GM12878 (cell line): ENCODE measurements at regions not wholly inside any gene's neighbourhood (a gene's known extent, or its start where the extent isn't known, plus 50 kb on each side); places are given as distances from the start of the nearest gene placed in this dataset.

Source experiments
- ATAC-seq: fragments of 200-7000 bp; cut with Tn5 transposase; 3 replicates; pipeline ENCODE4 v1.9.1; 2020; ENCODE audit warnings: mild to moderate bottlenecking, moderate library complexity
- BruUV-seq: library from RNA; stranded (reverse); fragments of 400-500 nt; replicated peaks from 2 replicates; lab custom pipeline; 2021; lab: Mats Ljungman, UMichigan
- CTCF ChIA-PET: fragments of 300-600 bp; sonication (Branson Sonifier 250); formaldehyde crosslinking; extraction: SDS; loops from one replicate; lab custom pipeline; 2021; ENCODE audit warnings: inconsistent platforms; lab: Yijun Ruan, JAX
- POLR2A ChIA-PET: fragments of 350-600 bp; formaldehyde crosslinking; extraction: SDS; loops from one replicate; lab custom pipeline; 2021; ENCODE audit warnings: inconsistent platforms; lab: Charles Lee
- RAD21 ChIA-PET: fragments of 300-600 bp; sonication (Branson Sonifier 250); formaldehyde crosslinking; loops from one replicate; lab custom pipeline; 2023; ENCODE audit warnings: antibody characterized with exemption; ENCODE audit not compliant: unreplicated experiment; lab: Charles Lee
- SMC1A ChIA-PET: fragments of 300-600 bp; sonication (Branson Sonifier 250); formaldehyde crosslinking; loops from one replicate; lab custom pipeline; 2023; ENCODE audit not compliant: unreplicated experiment, uncharacterized antibody; lab: Charles Lee
- DNase-seq: peaks from one replicate; pipeline ENCODE4 v3.0.0-alpha.2; 2011; ENCODE audit warnings: low read depth, low spot score
- FAIRE-seq: peaks from 3 replicates; lab custom pipeline; 2011; peaks lifted over from hg19 to GRCh38; lab: Jason Lieb, UNC
- H2AFZ ChIP-seq: 2 replicates; pipeline ENCODE4 v1.6.0; 2011; ENCODE audit warnings: low read depth, low read length, control low read depth; ENCODE audit not compliant: control insufficient read depth
- H3K27ac ChIP-seq: 2 replicates; pipeline ENCODE4 v1.5.1; 2011; ENCODE audit warnings: control low read depth; ENCODE audit not compliant: control insufficient read depth, insufficient read depth
- H3K27me3 ChIP-seq, 2 experiments: replicated peaks in 1 of 2; 2 replicates each; pipeline versions ENCODE4 v1.6.0 to v1.6.1; 2011; ENCODE audit warnings: low read length in 1 of 2; ENCODE audit not compliant: control insufficient read depth in 2 of 2, insufficient read depth in 2 of 2
- H3K36me3 ChIP-seq, 2 experiments: 2 replicates each; pipeline ENCODE4 v1.5.1; 2011; ENCODE audit warnings: low read length in 1 of 2; ENCODE audit not compliant: control insufficient read depth in 2 of 2, insufficient read depth in 2 of 2
- H3K4me1 ChIP-seq: 2 replicates; pipeline ENCODE4 v1.6.1; 2011; ENCODE audit warnings: mild to moderate bottlenecking, low read length, moderate library complexity, mixed read lengths; ENCODE audit not compliant: control insufficient read depth, insufficient read depth
- H3K4me2 ChIP-seq: 2 replicates; pipeline ENCODE4 v1.6.0; 2011; ENCODE audit warnings: control low read depth; ENCODE audit not compliant: control insufficient read depth, insufficient read depth
- H3K4me3 ChIP-seq: fragments of 200-600 bp; sonication (generic); 2 replicates; pipeline ENCODE4 v1.5.1; 2016
- H3K79me2 ChIP-seq: 2 replicates; pipeline ENCODE4 v1.6.0; 2011; ENCODE audit warnings: low read length; ENCODE audit not compliant: control insufficient read depth, insufficient read depth
- H3K9ac ChIP-seq: 2 replicates; pipeline ENCODE4 v1.8.0; 2011; ENCODE audit warnings: low read length, control low read depth, mixed read lengths; ENCODE audit not compliant: control insufficient read depth, insufficient read depth
- H3K9me3 ChIP-seq: replicated peaks from 3 replicates; pipeline ENCODE4 v1.5.1; 2011; ENCODE audit warnings: mild to moderate bottlenecking, low read length; ENCODE audit not compliant: control insufficient read depth, insufficient read depth
- H4K20me1 ChIP-seq: 2 replicates; pipeline ENCODE4 v1.6.0; 2011; ENCODE audit not compliant: control insufficient read depth, insufficient read depth
- ATF3 ChIP-seq: IDR thresholded peaks from 2 replicates; pipeline ENCODE4 v1.6.1; 2011; ENCODE audit warnings: low read depth, mild to moderate bottlenecking, low read length, moderate library complexity, borderline replicate concordance; ENCODE audit errors: extremely low read depth
- CHD2 ChIP-seq: IDR thresholded peaks from 2 replicates; pipeline ENCODE4 v1.6.1; 2011; ENCODE audit warnings: low read depth, low read length, improper control_type of control experiment, borderline replicate concordance
- ESRRA ChIP-seq: IDR thresholded peaks from 2 replicates; pipeline ENCODE4 v1.6.1; 2012; ENCODE audit warnings: mild to moderate bottlenecking, low read length, improper control_type of control experiment
- IRF4 ChIP-seq: IDR thresholded peaks from 2 replicates; pipeline ENCODE4 v1.6.1; 2011; ENCODE audit warnings: low read depth, low read length
- KAT2A ChIP-seq: conservative IDR thresholded peaks from 2 replicates; pipeline ENCODE4 v1.6.1; 2011; ENCODE audit warnings: low read depth, low read length; ENCODE audit not compliant: control insufficient read depth
- MXI1 ChIP-seq: fragments of 150-350 bp; IDR thresholded peaks from 2 replicates; pipeline ENCODE4 v1.6.1; 2011; ENCODE audit warnings: low read depth, mild to moderate bottlenecking, inconsistent platforms, low read length, improper control_type of control experiment
- MYB ChIP-seq: fragments of 150-350 bp; IDR thresholded peaks from 2 replicates; pipeline ENCODE4 v1.6.1; 2014; ENCODE audit warnings: mild to moderate bottlenecking, low read depth, low read length, borderline replicate concordance
- NR2F1 ChIP-seq: fragments of 450-650 bp; conservative IDR thresholded peaks from 2 replicates; pipeline ENCODE4 v1.6.1; 2017; ENCODE audit warnings: mild to moderate bottlenecking
- SMAD1 ChIP-seq: fragments of 450-650 bp; IDR thresholded peaks from 2 replicates; pipeline ENCODE4 v1.6.1; 2018; ENCODE audit warnings: mild to moderate bottlenecking, low read depth; ENCODE audit not compliant: partially characterized antibody
- SPI1 ChIP-seq: IDR thresholded peaks from 2 replicates; pipeline ENCODE4 v1.6.1; 2011; ENCODE audit warnings: low read depth, mild to moderate bottlenecking, low read length, moderate library complexity, borderline replicate concordance; ENCODE audit not compliant: insufficient read depth
- YY1 ChIP-seq: IDR thresholded peaks from 2 replicates; pipeline ENCODE4 v1.6.1; 2011; ENCODE audit warnings: low read depth, mild to moderate bottlenecking, low read length
- WGBS: methylation state at CpG from one replicate; pipeline ENCODE4 v1.1.6; 2016; ENCODE audit warnings: low lambda C conversion rate; ENCODE audit not compliant: insufficient replicate concordance, insufficient coverage; ENCODE audit errors: missing lambda C conversion rate; 5-methylcytosine and 5-hydroxymethylcytosine counted together
- in situ Hi-C: fragments of 300-500 bp; cut with MboI; formaldehyde crosslinking; loops from 9 replicates; pipeline ENCODE4 v1.14.3; 2018; ENCODE audit warnings: mixed read lengths
- intact Hi-C: fragments of 100-400 bp; cut with micrococcal nuclease; formaldehyde crosslinking; loops from one replicate; pipeline ENCODE4 v1.14.2; 2022; ENCODE audit not compliant: unreplicated experiment
- TF ChIP-seq, protein P1 (sequence below): fragments of 450-650 bp; IDR thresholded peaks from 2 replicates; pipeline ENCODE4 v1.6.1; 2018; ENCODE audit warnings: mild to moderate bottlenecking, low read depth, moderate library complexity; ENCODE audit not compliant: partially characterized antibody
- TF ChIP-seq, protein P2 (sequence below): IDR thresholded peaks from 2 replicates; pipeline ENCODE4 v1.6.1; 2012; ENCODE audit warnings: improper control_type of control experiment, low read depth, low read length; ENCODE audit not compliant: insufficient replicate concordance
- TF ChIP-seq, protein P3 (sequence below): fragments of 450-650 bp; IDR thresholded peaks from 2 replicates; pipeline ENCODE4 v1.6.1; 2016; ENCODE audit warnings: mild to moderate bottlenecking

DNA sequence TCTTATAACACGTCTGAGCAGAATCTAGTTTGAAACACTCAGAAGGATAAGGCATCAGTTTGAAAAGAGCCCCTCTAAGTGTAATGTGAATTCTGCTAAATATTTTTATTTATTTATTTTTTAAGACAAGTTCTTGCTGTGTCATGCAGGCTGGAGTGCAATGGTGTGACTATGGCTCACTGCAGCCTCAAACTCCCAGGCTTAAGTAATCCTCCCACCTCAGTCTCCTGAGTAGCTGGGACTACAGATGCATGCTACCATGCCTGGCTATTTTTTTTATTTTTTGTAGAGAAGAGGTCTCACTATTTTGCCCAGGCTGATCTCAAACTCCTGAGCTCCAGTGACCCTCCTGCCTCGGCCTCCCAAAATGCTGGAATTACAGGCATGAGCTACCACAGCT is 225.9 kb upstream of the SEL1L start:
- Histone ChIP-seq H3K79me2 (no peaks in the 10 kb centered on the region), H3K36me3 (no peaks in the 10 kb centered on the region), H3K9me3 (no peaks in the 10 kb centered on the region)
- no TSS peak for BruUV-seq
- TF ChIP-seq, protein P1, sequence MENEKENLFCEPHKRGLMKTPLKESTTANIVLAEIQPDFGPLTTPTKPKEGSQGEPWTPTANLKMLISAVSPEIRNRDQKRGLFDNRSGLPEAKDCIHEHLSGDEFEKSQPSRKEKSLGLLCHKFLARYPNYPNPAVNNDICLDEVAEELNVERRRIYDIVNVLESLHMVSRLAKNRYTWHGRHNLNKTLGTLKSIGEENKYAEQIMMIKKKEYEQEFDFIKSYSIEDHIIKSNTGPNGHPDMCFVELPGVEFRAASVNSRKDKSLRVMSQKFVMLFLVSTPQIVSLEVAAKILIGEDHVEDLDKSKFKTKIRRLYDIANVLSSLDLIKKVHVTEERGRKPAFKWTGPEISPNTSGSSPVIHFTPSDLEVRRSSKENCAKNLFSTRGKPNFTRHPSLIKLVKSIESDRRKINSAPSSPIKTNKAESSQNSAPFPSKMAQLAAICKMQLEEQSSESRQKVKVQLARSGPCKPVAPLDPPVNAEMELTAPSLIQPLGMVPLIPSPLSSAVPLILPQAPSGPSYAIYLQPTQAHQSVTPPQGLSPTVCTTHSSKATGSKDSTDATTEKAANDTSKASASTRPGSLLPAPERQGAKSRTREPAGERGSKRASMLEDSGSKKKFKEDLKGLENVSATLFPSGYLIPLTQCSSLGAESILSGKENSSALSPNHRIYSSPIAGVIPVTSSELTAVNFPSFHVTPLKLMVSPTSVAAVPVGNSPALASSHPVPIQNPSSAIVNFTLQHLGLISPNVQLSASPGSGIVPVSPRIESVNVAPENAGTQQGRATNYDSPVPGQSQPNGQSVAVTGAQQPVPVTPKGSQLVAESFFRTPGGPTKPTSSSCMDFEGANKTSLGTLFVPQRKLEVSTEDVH = no peak
- TF ChIP-seq NR2F1 (no peak), ATF3 (no peak), MXI1 (no peak), IRF4 (no peak), SMAD1 (no peak), ESRRA (no peak), CHD2 (no peak), KAT2A (no peak), YY1 (no peak), MYB (no peak), SPI1 (no peak)
- TF ChIP-seq, protein P2, sequence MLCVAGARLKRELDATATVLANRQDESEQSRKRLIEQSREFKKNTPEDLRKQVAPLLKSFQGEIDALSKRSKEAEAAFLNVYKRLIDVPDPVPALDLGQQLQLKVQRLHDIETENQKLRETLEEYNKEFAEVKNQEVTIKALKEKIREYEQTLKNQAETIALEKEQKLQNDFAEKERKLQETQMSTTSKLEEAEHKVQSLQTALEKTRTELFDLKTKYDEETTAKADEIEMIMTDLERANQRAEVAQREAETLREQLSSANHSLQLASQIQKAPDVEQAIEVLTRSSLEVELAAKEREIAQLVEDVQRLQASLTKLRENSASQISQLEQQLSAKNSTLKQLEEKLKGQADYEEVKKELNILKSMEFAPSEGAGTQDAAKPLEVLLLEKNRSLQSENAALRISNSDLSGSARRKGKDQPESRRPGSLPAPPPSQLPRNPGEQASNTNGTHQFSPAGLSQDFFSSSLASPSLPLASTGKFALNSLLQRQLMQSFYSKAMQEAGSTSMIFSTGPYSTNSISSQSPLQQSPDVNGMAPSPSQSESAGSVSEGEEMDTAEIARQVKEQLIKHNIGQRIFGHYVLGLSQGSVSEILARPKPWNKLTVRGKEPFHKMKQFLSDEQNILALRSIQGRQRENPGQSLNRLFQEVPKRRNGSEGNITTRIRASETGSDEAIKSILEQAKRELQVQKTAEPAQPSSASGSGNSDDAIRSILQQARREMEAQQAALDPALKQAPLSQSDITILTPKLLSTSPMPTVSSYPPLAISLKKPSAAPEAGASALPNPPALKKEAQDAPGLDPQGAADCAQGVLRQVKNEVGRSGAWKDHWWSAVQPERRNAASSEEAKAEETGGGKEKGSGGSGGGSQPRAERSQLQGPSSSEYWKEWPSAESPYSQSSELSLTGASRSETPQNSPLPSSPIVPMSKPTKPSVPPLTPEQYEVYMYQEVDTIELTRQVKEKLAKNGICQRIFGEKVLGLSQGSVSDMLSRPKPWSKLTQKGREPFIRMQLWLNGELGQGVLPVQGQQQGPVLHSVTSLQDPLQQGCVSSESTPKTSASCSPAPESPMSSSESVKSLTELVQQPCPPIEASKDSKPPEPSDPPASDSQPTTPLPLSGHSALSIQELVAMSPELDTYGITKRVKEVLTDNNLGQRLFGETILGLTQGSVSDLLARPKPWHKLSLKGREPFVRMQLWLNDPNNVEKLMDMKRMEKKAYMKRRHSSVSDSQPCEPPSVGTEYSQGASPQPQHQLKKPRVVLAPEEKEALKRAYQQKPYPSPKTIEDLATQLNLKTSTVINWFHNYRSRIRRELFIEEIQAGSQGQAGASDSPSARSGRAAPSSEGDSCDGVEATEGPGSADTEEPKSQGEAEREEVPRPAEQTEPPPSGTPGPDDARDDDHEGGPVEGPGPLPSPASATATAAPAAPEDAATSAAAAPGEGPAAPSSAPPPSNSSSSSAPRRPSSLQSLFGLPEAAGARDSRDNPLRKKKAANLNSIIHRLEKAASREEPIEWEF = no peak
- TF ChIP-seq, protein P3, sequence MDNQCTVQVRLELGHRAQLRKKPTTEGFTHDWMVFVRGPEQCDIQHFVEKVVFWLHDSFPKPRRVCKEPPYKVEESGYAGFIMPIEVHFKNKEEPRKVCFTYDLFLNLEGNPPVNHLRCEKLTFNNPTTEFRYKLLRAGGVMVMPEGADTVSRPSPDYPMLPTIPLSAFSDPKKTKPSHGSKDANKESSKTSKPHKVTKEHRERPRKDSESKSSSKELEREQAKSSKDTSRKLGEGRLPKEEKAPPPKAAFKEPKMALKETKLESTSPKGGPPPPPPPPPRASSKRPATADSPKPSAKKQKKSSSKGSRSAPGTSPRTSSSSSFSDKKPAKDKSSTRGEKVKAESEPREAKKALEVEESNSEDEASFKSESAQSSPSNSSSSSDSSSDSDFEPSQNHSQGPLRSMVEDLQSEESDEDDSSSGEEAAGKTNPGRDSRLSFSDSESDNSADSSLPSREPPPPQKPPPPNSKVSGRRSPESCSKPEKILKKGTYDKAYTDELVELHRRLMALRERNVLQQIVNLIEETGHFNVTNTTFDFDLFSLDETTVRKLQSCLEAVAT = no peak
- TF ChIP-seq, all 136 proteins: peak for 0
- Histone ChIP-seq H3K4me2 (no peak overlapping the region), H3K27ac (no peak overlapping the region), H3K4me3 (no peak overlapping the region), H2AFZ (no peak overlapping the region), H3K9ac (no peak overlapping the region), H3K4me1 (no peaks in the 10 kb centered on the region), H3K27me3 (no peaks in the 10 kb centered on the region), H4K20me1 (no peaks in the 10 kb centered on the region)
- POLR2A ChIA-PET = no interaction called here
- FAIRE-seq (no peak), ATAC-seq (no peak), DNase-seq (no peak)
- SMC1A ChIA-PET = no interaction called here
- intact Hi-C loops = no loop called here
- RAD21 ChIA-PET = no interaction called here
- in situ Hi-C loops = no loop called here
- 2% methylated on average over 2 of the region's 2 CpGs for WGBS
- CTCF ChIA-PET = no interaction called here
